NCI-H748 treated with DMSO at 0.1 percent for 48 hours (cell line): ENCODE measurements at regions not wholly inside any gene's neighbourhood (a gene's known extent, or its start where the extent isn't known, plus 50 kb on each side); places are given as distances from the start of the nearest gene placed in this dataset.

Source experiments
- DNase-seq: peaks from one replicate; lab custom pipeline; 2025; lab: John Stamatoyannopoulos, UW

DNA sequence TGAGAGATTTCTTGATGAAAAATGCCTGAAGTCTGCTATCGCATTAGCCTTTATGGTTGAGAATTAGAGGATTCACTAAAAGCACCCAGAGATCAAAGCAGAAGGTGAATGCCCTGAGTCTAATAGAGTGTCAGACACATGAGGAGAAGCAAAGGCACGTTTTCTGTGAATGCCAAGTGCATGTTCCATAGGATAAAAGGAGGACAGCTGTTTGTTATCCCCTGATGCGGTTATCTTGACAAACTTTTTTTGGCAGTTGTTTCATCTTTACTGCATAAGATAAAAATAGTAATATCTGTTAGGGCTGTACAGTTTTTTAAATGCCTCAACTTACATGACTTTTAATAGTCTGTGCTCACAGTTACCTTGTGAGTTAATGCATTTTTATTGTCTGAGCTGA, 65.3 kb upstream of the CD96 start:
- DNase-seq = no peak

DNA sequence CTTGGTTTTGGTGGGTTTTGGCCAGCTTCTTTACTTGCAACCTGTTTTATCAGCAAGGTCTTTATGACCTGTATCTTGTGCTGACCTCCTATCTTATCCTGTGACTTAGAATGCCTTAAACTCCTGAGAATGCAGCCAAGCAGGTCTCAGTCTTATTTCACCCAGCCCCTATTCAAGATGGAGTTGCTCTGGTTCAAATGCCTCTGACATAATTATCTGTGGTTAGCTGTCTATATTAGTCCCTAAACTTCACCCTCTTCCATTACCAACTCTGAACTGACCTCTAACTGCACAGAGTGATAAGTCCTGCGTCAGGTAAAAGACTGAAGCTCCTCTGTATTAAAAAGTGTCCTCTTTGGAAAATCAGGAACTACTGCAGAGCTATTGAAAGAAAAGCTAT, 61.9 kb upstream of the CD96 start:
- no peak for DNase-seq

- no peak for DNase-seq
Measured at GRCh38 chr3:111481551-111481950, 60.4 kb upstream of the CD96 start.

DNA sequence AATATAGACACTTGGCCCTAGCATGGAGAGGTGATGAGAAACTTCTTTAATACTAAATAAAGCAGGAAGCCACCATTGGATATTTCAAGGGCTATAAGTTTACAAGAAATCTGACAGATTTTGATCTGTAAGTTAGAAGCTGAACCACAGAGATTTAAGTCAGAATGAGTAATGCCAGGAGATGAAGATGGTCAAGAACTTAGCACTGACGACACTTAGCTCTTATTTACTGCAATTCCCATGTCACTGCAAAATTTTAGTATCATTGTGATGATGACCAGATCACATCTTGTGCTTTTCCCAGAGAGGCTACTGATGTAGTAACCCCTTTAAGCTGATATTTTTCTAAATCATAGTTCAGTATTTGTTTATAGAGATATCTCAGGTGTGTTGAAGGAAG, 59.4 kb upstream of the CD96 start:
- no peak for DNase-seq

DNA sequence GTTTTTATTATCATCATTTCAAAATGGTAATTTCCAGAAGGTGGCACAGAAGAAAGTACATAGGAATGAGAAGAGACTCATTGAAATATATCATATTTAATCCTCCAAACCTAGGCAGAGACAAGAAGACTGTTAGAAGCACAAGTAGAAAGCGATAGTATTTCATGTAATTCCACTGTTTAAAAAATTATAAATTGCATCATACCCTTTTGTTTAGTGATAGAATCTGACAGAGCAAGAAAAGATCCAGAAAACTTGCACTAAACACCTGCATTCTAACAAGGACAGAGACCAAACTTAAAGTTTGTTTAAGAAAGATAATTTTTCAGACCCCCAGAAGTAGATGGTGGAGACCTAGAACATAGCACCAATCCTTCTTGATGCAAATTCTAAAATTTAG, 56.9 kb upstream of the CD96 start:
- DNase-seq = no peak
